ENCODE measurements at regions not wholly inside any gene's neighbourhood (a gene's known extent, or its start where the extent isn't known, plus 50 kb on each side); places are given as distances from the start of the nearest gene placed in this dataset.

DNA sequence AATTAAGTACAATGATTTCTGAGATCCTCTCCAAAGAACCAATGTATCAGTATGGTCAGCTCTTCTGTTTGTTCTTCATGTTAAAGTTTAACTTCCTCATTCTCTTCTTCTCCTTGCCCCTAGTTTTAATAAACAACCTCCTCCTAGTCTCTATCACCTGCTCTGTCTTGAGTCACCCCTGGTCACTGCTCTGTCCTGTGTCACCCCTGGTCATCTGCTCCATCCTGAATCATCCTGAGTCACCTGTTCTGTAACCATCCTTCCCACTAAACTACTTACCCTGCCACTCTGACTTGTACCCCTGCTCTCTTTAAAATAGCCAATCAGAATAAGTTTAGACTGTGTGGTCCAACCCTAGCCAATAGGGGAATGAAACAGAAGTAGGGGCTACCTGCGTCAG lies 100.5 kb downstream of the ALG10B start:
- Histone ChIP-seq H3K4me3 (ENCODE audit: low read length) (no peak overlapping the region), H3K36me3 (ENCODE audit: low read depth, low read length) (no peaks in the 10 kb centered on the region), H3K4me2 (ENCODE audit: low read length) (peak overlapping the region; percentile 14; the same call in 1 of the 2 replicates), H3K79me2 (ENCODE audit: low read length) (no peaks in the 10 kb centered on the region), H4K20me1 (ENCODE audit: low read length) (no peaks in the 10 kb centered on the region), H3K27me3 (ENCODE audit: low read length) (no peaks in the 10 kb centered on the region), H3K9me3 (ENCODE audit: low read length) (no peaks in the 10 kb centered on the region), H2AFZ (ENCODE audit: low read length) (no peak overlapping the region), H3F3A (ENCODE audit: low read length, unreplicated experiment) (no peaks in the 10 kb centered on the region), H3K9me2 (replicated peaks; ENCODE audit: low read length) (no peaks in the 10 kb centered on the region), H3K27ac (ENCODE audit: low read length) (peak overlapping the region; percentile 18; the same call in 1 of the 2 replicates), H3K9ac (ENCODE audit: low read length) (no peak overlapping the region), H3K4me1 (ENCODE audit: insufficient read depth, low read length) (peaks cover 5% of the 10 kb centered on the region)
- POLR2A ChIA-PET (ENCODE audit: unreplicated experiment) = no interaction called here
- TF ChIP-seq EZH2 (IDR thresholded peaks at IDR 0.05; ENCODE audit: low read length, unreplicated experiment) (no peak), CTCF (conservative IDR thresholded peaks at IDR 0.05; ENCODE audit: low read depth, low read length) (no peak), EZH2phosphoT487 (IDR thresholded peaks at IDR 0.05; ENCODE audit: borderline replicate concordance, low read length) (no peak)
- peak; percentile 65 for DNase-seq
- CTCF ChIA-PET = no interaction called here
- peak; percentile 74 for ATAC-seq
- intact Hi-C loops (cut with micrococcal nuclease) = no loop called here
- BruUV-seq (replicated peaks) = no TSS peak

- TF ChIP-seq EZH2 (IDR thresholded peaks at IDR 0.05; ENCODE audit: low read length, unreplicated experiment) (no peak), EZH2phosphoT487 (IDR thresholded peaks at IDR 0.05; ENCODE audit: borderline replicate concordance, low read length) (no peak), CTCF (conservative IDR thresholded peaks at IDR 0.05; ENCODE audit: low read depth, low read length) (no peak)
- Histone ChIP-seq H3K27me3 (ENCODE audit: low read length) (no peaks in the 10 kb centered on the region), H3K4me1 (ENCODE audit: insufficient read depth, low read length) (no peaks in the 10 kb centered on the region), H3F3A (ENCODE audit: low read length, unreplicated experiment) (no peaks in the 10 kb centered on the region), H3K4me3 (ENCODE audit: low read length) (no peak overlapping the region), H3K36me3 (ENCODE audit: low read depth, low read length) (no peaks in the 10 kb centered on the region), H3K79me2 (ENCODE audit: low read length) (no peaks in the 10 kb centered on the region), H3K9ac (ENCODE audit: low read length) (no peak overlapping the region), H3K9me3 (ENCODE audit: low read length) (no peaks in the 10 kb centered on the region), H2AFZ (ENCODE audit: low read length) (no peak overlapping the region), H3K4me2 (ENCODE audit: low read length) (no peak overlapping the region), H4K20me1 (ENCODE audit: low read length) (no peaks in the 10 kb centered on the region), H3K27ac (ENCODE audit: low read length) (no peak overlapping the region), H3K9me2 (replicated peaks; ENCODE audit: low read length) (no peaks in the 10 kb centered on the region)
- no TSS peak for BruUV-seq (replicated peaks)
- ATAC-seq = peak; percentile 27; the same call in 1 of the 2 replicates
- DNase-seq = no peak
- POLR2A ChIA-PET (ENCODE audit: unreplicated experiment) = no interaction called here
- CTCF ChIA-PET = no interaction called here
- intact Hi-C loops (cut with micrococcal nuclease) = no loop called here
These were observed 107.9 kb downstream of the ALG10B start for GRCh38 chr12:38424436-38424835.

GRCh38 chr12:38427442-38427841 lies 110.9 kb downstream of the ALG10B start:
- Histone ChIP-seq H3K9ac (ENCODE audit: low read length) (no peak overlapping the region), H3K9me3 (ENCODE audit: low read length) (no peaks in the 10 kb centered on the region), H3F3A (ENCODE audit: low read length, unreplicated experiment) (no peaks in the 10 kb centered on the region), H4K20me1 (ENCODE audit: low read length) (no peaks in the 10 kb centered on the region), H3K4me2 (ENCODE audit: low read length) (no peak overlapping the region), H3K9me2 (replicated peaks; ENCODE audit: low read length) (no peaks in the 10 kb centered on the region), H3K27me3 (ENCODE audit: low read length) (no peaks in the 10 kb centered on the region), H3K79me2 (ENCODE audit: low read length) (no peaks in the 10 kb centered on the region), H3K27ac (ENCODE audit: low read length) (no peak overlapping the region), H3K36me3 (ENCODE audit: low read depth, low read length) (no peaks in the 10 kb centered on the region), H3K4me3 (ENCODE audit: low read length) (no peak overlapping the region), H2AFZ (ENCODE audit: low read length) (no peak overlapping the region), H3K4me1 (ENCODE audit: insufficient read depth, low read length) (no peaks in the 10 kb centered on the region)
- ChIA-PET CTCF (no interaction called here), POLR2A (ENCODE audit: unreplicated experiment) (no interaction called here)
- no peak for TF ChIP-seq CTCF (conservative IDR thresholded peaks at IDR 0.05; ENCODE audit: low read depth, low read length)
- no peak for TF ChIP-seq EZH2 (IDR thresholded peaks at IDR 0.05; ENCODE audit: low read length, unreplicated experiment)
- TF ChIP-seq EZH2phosphoT487 (IDR thresholded peaks at IDR 0.05; ENCODE audit: borderline replicate concordance, low read length) = no peak
- BruUV-seq (replicated peaks) = no TSS peak
- ATAC-seq (no peak), DNase-seq (no peak)
- intact Hi-C loops (cut with micrococcal nuclease) = no loop called here
